ENCODE measurements at regions not wholly inside any gene's neighbourhood (a gene's known extent, or its start where the extent isn't known, plus 50 kb on each side); places are given as distances from the start of the nearest gene placed in this dataset.

GRCh38 chr2:182543741-182544525 is 117.1 kb upstream of the PDE1A start:
- TF ChIP-seq ATF3 (CRISPR knock-in tag; conservative IDR thresholded peaks at IDR 0.05), result no peak
- no peak for TF ChIP-seq USF2 (CRISPR knock-in tag; IDR thresholded peaks at IDR 0.05)
- TF ChIP-seq TP53 (CRISPR knock-in tag; IDR thresholded peaks at IDR 0.05), result no peak
- no peak for TF ChIP-seq NR1H2 (CRISPR knock-in tag; IDR thresholded peaks at IDR 0.05)
- TF ChIP-seq ZNF263 (CRISPR knock-in tag; IDR thresholded peaks at IDR 0.05; ENCODE audit: low read depth), result no peak
- no peak for TF ChIP-seq HMGA2 (CRISPR knock-in tag; IDR thresholded peaks at IDR 0.05)
- no peak for TF ChIP-seq ESRRA (CRISPR knock-in tag; IDR thresholded peaks at IDR 0.05; ENCODE audit: borderline replicate concordance)

Data from WTC11 (cell line).